Right ventricle myocardium superior (tissue), 1 donor: ENCODE measurements at regions not wholly inside any gene's neighbourhood (a gene's known extent, or its start where the extent isn't known, plus 50 kb on each side); places are given as distances from the start of the nearest gene placed in this dataset.

Experiments used
- ATAC-seq: fragments of 200-7000 bp; cut with Tn5 transposase; one replicate; pipeline ENCODE4 v1.9.1; 2020; ENCODE audit warnings: mild to moderate bottlenecking; ENCODE audit not compliant: poor library complexity
- DNase-seq: peaks from one replicate; pipeline ENCODE4 v3.0.0-alpha.2; 2020
- intact Hi-C: fragments of 100-400 bp; cut with DNase I; formaldehyde crosslinking; loops from one replicate; pipeline ENCODE4 v1.11.2; 2022
- donor health status: DM: no; HTN: yes; CAD: no; lungs with severe emphysema.

GRCh38 chr11:13897646-13898276 is 64.8 kb upstream of the SPON1 start:
- intact Hi-C loops = no loop called here
- DNase-seq = no peak
- no peak for ATAC-seq

- DNase-seq (no peak), ATAC-seq (no peak)
- intact Hi-C loops = no loop called here
Observed at GRCh38 chr11:13899603-13900002, 62.9 kb upstream of the SPON1 start.

- no peak for DNase-seq
- peak; percentile 41 for ATAC-seq
- intact Hi-C loops = no loop called here
Observed at GRCh38 chr11:13902523-13902922, 60.0 kb upstream of the SPON1 start.

- no peak for ATAC-seq
- intact Hi-C loops = no loop called here
Observed at GRCh38 chr11:13905137-13905781, 57.3 kb upstream of the SPON1 start.

GRCh38 chr11:13907678-13908077 is 54.8 kb upstream of the SPON1 start:
- intact Hi-C loops = no loop called here

More at GRCh38 chr11:13905137-13905781, 57.3 kb upstream of the SPON1 start:
- no peak for DNase-seq

GRCh38 chr11:13908535-13908934 is 54.0 kb upstream of the SPON1 start:
- intact Hi-C loops = no loop called here
- ATAC-seq (no peak), DNase-seq (no peak)

More at GRCh38 chr11:13907678-13908077, 54.8 kb upstream of the SPON1 start:
- ATAC-seq (no peak), DNase-seq (no peak)
